GM10266 (cell line): ENCODE measurements at regions not wholly inside any gene's neighbourhood (a gene's known extent, or its start where the extent isn't known, plus 50 kb on each side); places are given as distances from the start of the nearest gene placed in this dataset.

Experiments
- DNase-seq: peaks from one replicate; pipeline ENCODE4 v3.0.0; 2012; ENCODE audit errors: extremely low spot score
- TF ChIP-seq, protein P1 (sequence below): IDR thresholded peaks from 2 replicates; pipeline ENCODE4 v1.5.1; 2012; ENCODE audit warnings: mild to moderate bottlenecking, low read depth; ENCODE audit not compliant: control insufficient read depth, insufficient read depth; ENCODE audit errors: missing control alignments

DNA sequence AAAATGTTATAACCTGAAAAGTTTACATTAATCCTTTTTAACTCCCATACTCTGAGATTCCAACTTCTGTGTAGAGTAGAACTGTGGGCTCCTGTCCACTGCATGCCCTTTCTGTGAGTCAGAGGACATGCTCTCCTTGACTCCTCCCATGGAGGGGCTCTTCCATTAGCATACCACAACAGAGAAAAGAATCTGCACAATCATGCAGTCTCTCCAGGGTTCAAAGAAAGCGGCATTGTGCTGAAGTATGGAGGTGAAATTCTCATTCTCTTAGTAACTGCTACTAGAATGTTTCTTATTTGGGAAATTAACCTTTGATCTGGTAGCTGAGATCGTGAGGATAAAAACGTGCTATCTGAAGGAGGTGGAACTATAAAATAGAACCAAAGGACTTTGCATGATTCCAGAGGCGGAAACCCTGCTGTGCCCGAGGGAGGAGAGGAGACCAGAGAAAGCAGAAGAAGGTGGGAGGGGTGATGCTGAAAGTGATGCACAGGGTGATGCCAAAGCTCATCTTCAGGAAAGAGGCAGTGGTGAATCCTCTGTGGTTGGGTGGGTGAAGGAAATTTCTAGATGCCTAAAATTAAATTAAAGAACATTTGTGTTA, 202.2 kb upstream of the PCSK2 start:
- TF ChIP-seq, protein P1, sequence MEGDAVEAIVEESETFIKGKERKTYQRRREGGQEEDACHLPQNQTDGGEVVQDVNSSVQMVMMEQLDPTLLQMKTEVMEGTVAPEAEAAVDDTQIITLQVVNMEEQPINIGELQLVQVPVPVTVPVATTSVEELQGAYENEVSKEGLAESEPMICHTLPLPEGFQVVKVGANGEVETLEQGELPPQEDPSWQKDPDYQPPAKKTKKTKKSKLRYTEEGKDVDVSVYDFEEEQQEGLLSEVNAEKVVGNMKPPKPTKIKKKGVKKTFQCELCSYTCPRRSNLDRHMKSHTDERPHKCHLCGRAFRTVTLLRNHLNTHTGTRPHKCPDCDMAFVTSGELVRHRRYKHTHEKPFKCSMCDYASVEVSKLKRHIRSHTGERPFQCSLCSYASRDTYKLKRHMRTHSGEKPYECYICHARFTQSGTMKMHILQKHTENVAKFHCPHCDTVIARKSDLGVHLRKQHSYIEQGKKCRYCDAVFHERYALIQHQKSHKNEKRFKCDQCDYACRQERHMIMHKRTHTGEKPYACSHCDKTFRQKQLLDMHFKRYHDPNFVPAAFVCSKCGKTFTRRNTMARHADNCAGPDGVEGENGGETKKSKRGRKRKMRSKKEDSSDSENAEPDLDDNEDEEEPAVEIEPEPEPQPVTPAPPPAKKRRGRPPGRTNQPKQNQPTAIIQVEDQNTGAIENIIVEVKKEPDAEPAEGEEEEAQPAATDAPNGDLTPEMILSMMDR: no peak
- no peak for DNase-seq

DNA sequence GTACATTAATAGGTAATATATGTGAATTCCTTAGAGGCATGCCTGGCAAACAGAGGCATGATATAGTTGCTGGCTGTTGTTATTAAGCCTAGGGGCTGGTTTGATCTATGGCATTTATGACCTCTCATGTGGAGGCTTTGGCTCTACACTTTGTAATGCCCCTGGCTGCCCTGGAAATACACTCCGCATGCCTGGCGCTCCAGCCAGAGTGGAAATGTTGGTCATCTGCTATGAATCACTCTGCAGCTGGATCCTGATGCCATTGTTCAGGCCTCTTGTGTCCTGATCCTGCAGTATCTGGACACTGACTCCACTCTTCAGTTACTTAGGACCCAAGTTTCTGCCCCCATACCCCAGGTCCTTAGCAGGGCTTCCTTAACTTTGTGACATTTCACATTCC, 200.5 kb upstream of the PCSK2 start:
- no peak for DNase-seq
- TF ChIP-seq, protein P1: no peak

DNA sequence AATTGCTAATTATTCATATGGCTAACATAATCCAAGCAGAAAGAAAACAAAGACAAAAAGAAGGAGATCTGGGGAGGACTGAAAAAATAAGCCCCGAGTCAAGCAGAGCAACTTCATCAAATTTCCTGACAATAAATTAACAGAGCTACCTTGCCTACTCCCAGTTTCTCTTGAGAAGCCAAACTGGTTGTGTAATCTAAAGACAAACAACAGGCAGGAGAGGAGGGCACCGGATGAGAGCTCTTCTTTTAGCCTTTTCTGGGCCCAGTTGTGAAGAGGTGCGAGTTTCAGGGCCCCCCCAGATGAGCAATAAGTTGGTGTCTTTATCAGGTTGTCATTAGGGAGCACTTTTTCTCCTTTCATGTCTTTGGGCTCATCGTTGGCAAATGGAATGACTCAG, 197.1 kb upstream of the PCSK2 start:
- DNase-seq: no peak
- TF ChIP-seq, protein P1: no peak

DNA sequence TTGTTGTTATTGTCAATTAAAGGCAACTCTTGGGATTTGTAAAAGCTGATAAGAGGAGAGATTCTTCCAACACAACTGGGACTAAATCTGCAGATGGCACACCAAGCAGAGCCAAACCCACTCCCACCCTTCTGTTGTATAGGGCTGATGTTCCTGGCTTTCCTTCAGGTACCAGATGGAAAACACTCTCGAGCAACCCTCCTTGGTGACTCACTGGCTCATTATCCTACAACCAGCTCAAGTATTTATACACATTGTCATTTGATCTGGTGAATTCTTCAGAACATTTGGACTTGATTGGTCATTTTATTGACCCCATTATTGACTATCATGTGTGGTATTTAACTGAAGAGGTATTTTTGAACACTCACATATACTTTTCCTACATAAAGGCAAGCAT, 190.3 kb upstream of the PCSK2 start:
- TF ChIP-seq, protein P1: no peak
- DNase-seq: no peak

DNA sequence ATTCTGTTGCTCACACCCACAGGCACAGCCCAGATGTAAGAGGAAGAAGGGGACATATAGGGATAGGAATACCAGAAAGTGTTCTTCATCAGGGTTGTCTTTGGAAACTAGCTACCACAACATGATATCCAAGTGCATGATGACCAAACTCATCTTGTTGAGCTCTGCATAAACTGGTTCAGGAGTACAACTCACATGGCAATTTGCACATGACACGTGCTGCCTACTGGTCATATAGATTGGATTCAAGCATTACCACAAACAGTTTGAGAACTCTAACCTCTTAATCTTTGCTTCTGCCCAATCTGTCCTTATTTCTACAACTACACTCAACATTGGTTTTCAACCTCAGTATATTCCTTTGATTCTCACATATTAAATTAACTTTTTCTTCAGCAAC, 184.7 kb upstream of the PCSK2 start:
- TF ChIP-seq, protein P1: no peak
- DNase-seq: no peak

DNA sequence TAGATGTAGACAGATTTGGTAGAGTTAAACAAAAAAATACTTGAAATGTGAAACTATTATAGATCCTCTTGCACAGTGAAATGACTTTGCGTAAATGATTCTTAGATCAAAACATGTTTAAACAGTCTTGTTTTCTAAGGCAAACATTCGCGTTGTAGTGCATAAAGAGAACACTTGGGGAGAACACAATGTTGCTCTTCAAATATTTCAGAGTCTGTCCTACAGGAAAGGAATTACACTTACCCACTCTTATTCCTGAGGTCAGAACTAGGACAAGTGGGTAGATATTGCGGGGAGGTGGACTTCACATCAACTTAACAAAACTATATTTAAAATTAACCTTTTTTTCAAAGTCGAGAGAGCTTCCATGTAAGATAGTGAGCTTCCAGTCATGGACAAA, 183.5 kb upstream of the PCSK2 start:
- TF ChIP-seq, protein P1: no peak
- no peak for DNase-seq

DNA sequence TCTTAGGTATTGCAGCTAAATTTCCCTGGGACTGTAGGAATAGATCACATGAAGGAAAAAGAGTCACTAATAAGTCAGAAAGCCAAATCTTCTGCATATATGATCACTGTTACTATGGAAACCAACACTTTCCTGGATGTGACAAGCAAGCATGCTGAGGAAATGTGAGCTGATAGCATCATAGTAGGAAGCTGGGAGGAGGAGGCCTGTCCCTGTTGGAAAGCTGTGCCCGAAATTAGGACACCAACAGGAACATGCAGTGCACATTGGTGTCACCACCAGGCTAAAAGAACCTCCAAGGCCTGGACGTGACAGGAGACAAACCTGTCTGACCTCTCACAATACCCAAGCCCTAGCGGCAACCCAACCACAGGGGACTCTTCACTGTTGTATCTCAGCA, 181.9 kb upstream of the PCSK2 start:
- TF ChIP-seq, protein P1: no peak
- DNase-seq: no peak
